Mesenchymal stem cell (in vitro differentiated cells and primary cell): ENCODE measurements at regions not wholly inside any gene's neighbourhood (a gene's known extent, or its start where the extent isn't known, plus 50 kb on each side); places are given as distances from the start of the nearest gene placed in this dataset.

Experiments used
- DNase-seq: peaks from one replicate; pipeline ENCODE4 v3.0.0-alpha.2; 2013
- H2AFZ ChIP-seq: one replicate; pipeline ENCODE4 v1.6.1; 2013; ENCODE audit warnings: low read depth, mild to moderate bottlenecking, control low read depth, inconsistent platforms, low read length, moderate library complexity
- H2AK5ac ChIP-seq: 2 replicates; pipeline ENCODE4 v1.6.1; 2013; ENCODE audit warnings: low read length, moderate library complexity, mild to moderate bottlenecking, inconsistent platforms; ENCODE audit not compliant: severe bottlenecking
- H2BK120ac ChIP-seq: one replicate; pipeline ENCODE4 v1.6.1; 2013; ENCODE audit warnings: low read depth, mild to moderate bottlenecking, inconsistent platforms, low read length, moderate library complexity
- H2BK12ac ChIP-seq, 2 experiments: one replicate each; pipeline ENCODE4 v1.6.1; 2013; ENCODE audit warnings: inconsistent platforms in 2 of 2, low read length in 2 of 2, mild to moderate bottlenecking in 2 of 2, moderate library complexity in 2 of 2, control low read depth in 1 of 2
- H2BK15ac ChIP-seq: one replicate; pipeline ENCODE4 v1.6.1; 2013; ENCODE audit warnings: mild to moderate bottlenecking, low read depth, inconsistent platforms; ENCODE audit not compliant: poor library complexity, severe bottlenecking
- H2BK5ac ChIP-seq: 2 replicates; pipeline ENCODE4 v1.6.1; 2013; ENCODE audit warnings: low read depth, mild to moderate bottlenecking, low read length, control low read depth, inconsistent platforms; ENCODE audit not compliant: poor library complexity, severe bottlenecking
- H3K14ac ChIP-seq, 2 experiments: one replicate each; pipeline ENCODE4 v1.6.1; 2013; ENCODE audit warnings: inconsistent platforms in 2 of 2, low read length in 2 of 2, control low read depth in 1 of 2, mild to moderate bottlenecking in 1 of 2, moderate library complexity in 1 of 2
- H3K18ac ChIP-seq, 2 experiments: one replicate each; pipeline ENCODE4 v1.6.1; 2013; ENCODE audit warnings: inconsistent platforms in 2 of 2, low read length in 2 of 2, control low read depth in 1 of 2, low read depth in 1 of 2, mild to moderate bottlenecking in 1 of 2
- H3K23ac ChIP-seq, 2 experiments: one replicate each; pipeline ENCODE4 v1.6.1; 2013; ENCODE audit warnings: inconsistent platforms in 2 of 2, low read length in 2 of 2, mild to moderate bottlenecking in 2 of 2, moderate library complexity in 2 of 2, control low read depth in 1 of 2
- H3K27ac ChIP-seq: 2 replicates; pipeline ENCODE4 v1.5.1; 2013; ENCODE audit warnings: mild to moderate bottlenecking, moderate library complexity, low read length, control low read depth, inconsistent platforms; ENCODE audit not compliant: poor library complexity, severe bottlenecking
- H3K27me3 ChIP-seq, 2 experiments: 2 replicates each; pipeline versions ENCODE4 v1.6.1 to v1.7.0; 2013; ENCODE audit warnings: low read length in 2 of 2, mild to moderate bottlenecking in 2 of 2, moderate library complexity in 2 of 2, control low read depth in 1 of 2, inconsistent platforms in 1 of 2; ENCODE audit not compliant: control insufficient read depth in 1 of 2, insufficient read depth in 1 of 2
- H3K36me3 ChIP-seq, 2 experiments: 2 replicates each; pipeline versions ENCODE4 v1.6.1 to v1.7.0; 2013; ENCODE audit warnings: low read length in 2 of 2, control low read depth in 1 of 2, inconsistent platforms in 1 of 2, low read depth in 1 of 2, mild to moderate bottlenecking in 1 of 2; ENCODE audit not compliant: insufficient read depth in 2 of 2, control insufficient read depth in 1 of 2
- H3K4ac ChIP-seq, 2 experiments: one replicate each; pipeline ENCODE4 v1.6.1; 2013; ENCODE audit warnings: inconsistent platforms in 2 of 2, low read length in 2 of 2, mild to moderate bottlenecking in 2 of 2, moderate library complexity in 2 of 2, control low read depth in 1 of 2, low read depth in 1 of 2
- H3K4me1 ChIP-seq: 2 replicates; pipeline ENCODE4 v1.6.1; 2013; ENCODE audit warnings: low read depth, low read length, control low read depth; ENCODE audit not compliant: control insufficient read depth, insufficient read depth
- H3K4me2 ChIP-seq: 2 replicates; pipeline ENCODE4 v1.6.1; 2013; ENCODE audit warnings: low read length, mild to moderate bottlenecking, inconsistent platforms; ENCODE audit not compliant: poor library complexity, severe bottlenecking
- H3K4me3 ChIP-seq, 2 experiments: 2 replicates each; pipeline versions ENCODE4 v1.5.1 to v1.7.0; 2013; ENCODE audit warnings: low read length in 2 of 2, mild to moderate bottlenecking in 2 of 2, control low read depth in 1 of 2, low read depth in 1 of 2; ENCODE audit not compliant: insufficient read depth in 1 of 2
- H3K79me1 ChIP-seq: replicated peaks from 2 replicates; pipeline ENCODE4 v1.6.1; 2013; ENCODE audit warnings: mild to moderate bottlenecking, control low read depth, low read length, inconsistent platforms; ENCODE audit not compliant: poor library complexity, severe bottlenecking
- H3K9ac ChIP-seq: 2 replicates; pipeline ENCODE4 v1.7.0; 2013; ENCODE audit warnings: mild to moderate bottlenecking, low read length, moderate library complexity
- H3K9me3 ChIP-seq: 2 replicates; pipeline ENCODE4 v1.7.0; 2013; ENCODE audit warnings: mild to moderate bottlenecking, low read length; ENCODE audit not compliant: control insufficient read depth
- H4K8ac ChIP-seq: one replicate; pipeline ENCODE4 v1.6.1; 2013; ENCODE audit warnings: inconsistent platforms, mild to moderate bottlenecking, low read length, moderate library complexity
- H4K91ac ChIP-seq: one replicate; pipeline ENCODE4 v1.6.1; 2013; ENCODE audit warnings: mild to moderate bottlenecking, low read length, inconsistent platforms
- WGBS: methylation state at CpG from one replicate; pipeline ENCODE4 v1.1.7; 2013; ENCODE audit warnings: mixed read lengths; 5-methylcytosine and 5-hydroxymethylcytosine counted together

DNA sequence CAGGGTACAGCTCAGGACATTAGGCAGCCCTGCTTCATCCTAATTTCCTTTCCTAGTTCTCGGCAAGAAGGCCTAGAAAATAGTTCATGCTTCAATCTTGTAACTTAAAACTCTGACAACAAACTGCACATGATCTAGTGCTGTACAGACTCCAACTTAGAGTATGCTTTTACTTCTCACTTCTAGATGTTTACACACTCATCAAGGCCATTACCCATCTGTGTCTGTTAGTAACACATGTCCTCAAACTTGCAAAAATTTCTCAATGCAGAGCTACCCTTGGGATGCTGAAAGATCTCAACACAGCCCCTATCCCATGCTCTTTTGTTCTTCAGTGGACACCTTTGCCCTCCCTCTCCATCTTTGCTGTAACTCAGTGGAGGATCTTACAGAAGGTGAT, 252.0 kb downstream of the OSR1 start:
- no peaks in the 10 kb centered on the region for H3K36me3 ChIP-seq
- H3K4me3 ChIP-seq: no peak overlapping the region
- H3K4me1 ChIP-seq: peaks cover 4% of the 10 kb centered on the region
- H3K14ac ChIP-seq: no peak overlapping the region
- no peak for DNase-seq
- no peak overlapping the region for H3K23ac ChIP-seq
- no peak overlapping the region for H3K4ac ChIP-seq
- no peaks in the 10 kb centered on the region for H3K79me1 ChIP-seq
- no peak overlapping the region for H2BK5ac ChIP-seq
- H4K8ac ChIP-seq: no peak overlapping the region
- H2AFZ ChIP-seq: no peak overlapping the region
- H3K9ac ChIP-seq: no peak overlapping the region
- H3K18ac ChIP-seq: no peak overlapping the region
- no peaks in the 10 kb centered on the region for H3K9me3 ChIP-seq
- no peaks in the 10 kb centered on the region for H3K27me3 ChIP-seq
- no peak overlapping the region for H2AK5ac ChIP-seq
- H2BK12ac ChIP-seq: no peak overlapping the region
- 78% methylated on average over 1 of the region's 1 CpG for WGBS
- H3K4me2 ChIP-seq: no peak overlapping the region
- no peak overlapping the region for H4K91ac ChIP-seq
- no peak overlapping the region for H3K27ac ChIP-seq
- H2BK15ac ChIP-seq: no peak overlapping the region
- no peak overlapping the region for H2BK120ac ChIP-seq

DNA sequence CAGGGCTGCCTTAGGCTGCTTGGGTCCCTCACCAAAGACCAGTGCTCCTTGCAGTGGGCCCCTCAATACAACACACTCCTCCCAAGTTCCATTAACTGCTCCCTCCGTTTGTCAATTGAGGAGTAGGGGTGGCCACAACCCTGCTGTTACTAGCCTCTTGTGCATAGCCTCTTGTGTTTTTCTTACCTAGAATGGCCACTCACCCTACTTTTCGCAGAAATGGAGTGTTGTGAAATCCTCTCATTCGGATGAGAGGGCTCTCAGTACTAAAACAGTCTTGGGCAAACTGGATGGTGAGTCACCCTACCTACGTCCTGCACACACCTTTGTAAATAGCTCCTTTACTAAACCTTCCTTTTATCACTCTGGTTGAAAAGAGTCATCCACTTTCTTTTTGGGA, 253.9 kb downstream of the OSR1 start:
- no peak for DNase-seq
- Histone ChIP-seq H3K4ac (no peak overlapping the region), H3K9me3 (no peaks in the 10 kb centered on the region), H3K18ac (no peak overlapping the region), H3K4me2 (no peak overlapping the region), H2BK12ac (no peak overlapping the region), H3K27me3 (no peaks in the 10 kb centered on the region), H3K9ac (no peak overlapping the region), H3K23ac (no peak overlapping the region), H3K36me3 (no peaks in the 10 kb centered on the region), H2AFZ (no peak overlapping the region), H2BK120ac (no peak overlapping the region), H3K4me1 (peaks cover 4% of the 10 kb centered on the region), H3K14ac (no peak overlapping the region), H4K91ac (no peak overlapping the region), H3K4me3 (no peak overlapping the region), H4K8ac (no peak overlapping the region), H2AK5ac (no peak overlapping the region), H3K79me1 (no peaks in the 10 kb centered on the region), H2BK15ac (no peak overlapping the region), H2BK5ac (no peak overlapping the region), H3K27ac (no peak overlapping the region)
- 85% methylated on average over 4 of the region's 4 CpGs for WGBS

DNA sequence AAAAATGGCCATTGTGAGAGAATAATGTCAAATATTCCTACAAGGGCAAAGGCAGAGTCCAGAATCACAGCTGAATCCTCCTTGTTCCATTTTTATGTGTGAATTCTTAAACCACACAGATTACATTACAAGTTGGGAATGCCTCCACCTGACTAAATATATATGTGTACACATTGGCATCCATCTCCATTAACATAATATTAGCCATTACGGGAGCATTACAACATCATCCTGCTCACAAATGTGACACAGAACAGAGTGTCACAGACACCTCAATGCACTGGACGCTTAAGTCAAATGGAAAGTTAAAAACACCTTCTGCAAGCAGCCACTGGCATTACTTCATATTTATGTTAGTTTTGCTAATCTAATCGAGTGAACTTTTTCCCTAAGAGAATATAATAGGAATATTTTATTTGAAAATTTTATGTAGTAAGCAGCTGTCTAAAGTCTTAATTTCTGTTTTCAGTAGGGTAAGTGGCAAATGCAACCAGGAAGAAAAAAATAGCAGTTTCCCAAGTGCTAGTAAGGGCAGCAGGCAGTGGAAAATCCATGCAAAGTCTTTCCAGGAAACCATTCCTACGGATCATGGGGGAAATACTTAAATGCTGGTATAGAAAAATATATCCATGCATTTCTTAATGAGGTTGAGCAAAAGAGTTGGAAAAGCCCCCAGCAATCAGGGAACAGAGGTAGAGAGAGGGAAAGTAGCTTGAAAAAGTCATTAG, 255.6 kb downstream of the OSR1 start:
- Histone ChIP-seq H2BK12ac (no peak overlapping the region), H2BK5ac (no peak overlapping the region), H3K18ac (no peak overlapping the region), H3K9ac (no peak overlapping the region), H2AFZ (no peak overlapping the region), H2BK15ac (no peak overlapping the region), H3K36me3 (no peaks in the 10 kb centered on the region), H3K4me1 (peaks cover 4% of the 10 kb centered on the region), H2BK120ac (no peak overlapping the region), H3K14ac (no peak overlapping the region), H4K91ac (no peak overlapping the region), H4K8ac (no peak overlapping the region), H3K9me3 (no peaks in the 10 kb centered on the region), H3K4me3 (no peak overlapping the region), H3K27ac (peak overlapping the region; percentile 21), H2AK5ac (no peak overlapping the region), H3K23ac (no peak overlapping the region), H3K79me1 (no peaks in the 10 kb centered on the region), H3K4me2 (no peak overlapping the region), H3K4ac (no peak overlapping the region), H3K27me3 (no peaks in the 10 kb centered on the region)
- no peak for DNase-seq
- 85% methylated on average over 3 of the region's 4 CpGs for WGBS

GRCh38 chr2:19101968-19102367, 256.5 kb downstream of the OSR1 start:
- Histone ChIP-seq H3K4me2 (no peak overlapping the region), H3K4me3 (no peak overlapping the region), H2BK12ac (no peak overlapping the region), H3K27ac (no peak overlapping the region), H3K9me3 (no peaks in the 10 kb centered on the region), H3K4me1 (peaks cover 4% of the 10 kb centered on the region), H2BK5ac (no peak overlapping the region), H2BK15ac (no peak overlapping the region), H3K23ac (no peak overlapping the region), H2AFZ (no peak overlapping the region), H4K91ac (no peak overlapping the region), H2AK5ac (no peak overlapping the region), H3K36me3 (no peaks in the 10 kb centered on the region), H3K18ac (no peak overlapping the region), H4K8ac (no peak overlapping the region), H3K27me3 (no peaks in the 10 kb centered on the region), H3K9ac (no peak overlapping the region), H3K4ac (no peak overlapping the region), H2BK120ac (no peak overlapping the region), H3K79me1 (no peaks in the 10 kb centered on the region), H3K14ac (no peak overlapping the region)
- WGBS: 79% methylated on average over 3 of the region's 3 CpGs
- DNase-seq: no peak
